SJSA1 (cell line): ENCODE measurements at regions not wholly inside any gene's neighbourhood (a gene's known extent, or its start where the extent isn't known, plus 50 kb on each side); places are given as distances from the start of the nearest gene placed in this dataset.
A peak's percentile ranks its signal among the peaks of the same experiment; 100 is the strongest.

ENCODE experiments used
- DNase-seq, 2 experiments: peaks; one replicate each; pipeline ENCODE4 v3.0.0-alpha.2; 2015 to 2020; ENCODE audit warnings: low spot score in 2 of 2, low read depth in 1 of 2
- H3K27ac ChIP-seq: fragments of 250-450 bp; sonication (Bioruptor Pico); 2 replicates; pipeline ENCODE4 v1.5.1; 2020; ENCODE audit warnings: mild to moderate bottlenecking, moderate library complexity
- H3K27me3 ChIP-seq: fragments of 250-450 bp; sonication (Bioruptor Pico); replicated peaks from 2 replicates; pipeline ENCODE4 v1.5.1; 2020; ENCODE audit warnings: mild to moderate bottlenecking, moderate library complexity
- H3K36me3 ChIP-seq: fragments of 250-450 bp; sonication (Bioruptor Pico); 2 replicates; pipeline ENCODE4 v1.5.1; 2020; ENCODE audit warnings: mild to moderate bottlenecking
- H3K4me1 ChIP-seq: fragments of 250-450 bp; sonication (Bioruptor Pico); replicated peaks from 2 replicates; pipeline ENCODE4 v1.6.1; 2021; ENCODE audit warnings: mild to moderate bottlenecking
- H3K4me3 ChIP-seq: fragments of 250-450 bp; sonication (Bioruptor Pico); 2 replicates; pipeline ENCODE4 v1.5.1; 2020; ENCODE audit warnings: mild to moderate bottlenecking
- H3K9me3 ChIP-seq: fragments of 250-450 bp; sonication (Bioruptor Pico); replicated peaks from 2 replicates; pipeline ENCODE4 v1.5.1; 2020; ENCODE audit warnings: mild to moderate bottlenecking

GRCh38 chr7:41489885-41490284 lies 213.0 kb downstream of the INHBA start:
- H3K27me3 ChIP-seq = no peaks in the 10 kb centered on the region
- DNase-seq = no peak
- peaks cover 9% of the 10 kb centered on the region for H3K4me1 ChIP-seq
- no peaks in the 10 kb centered on the region for H3K9me3 ChIP-seq
- no peak overlapping the region for H3K27ac ChIP-seq
- no peak overlapping the region for H3K4me3 ChIP-seq
- no peaks in the 10 kb centered on the region for H3K36me3 ChIP-seq

- DNase-seq = no peak
- Histone ChIP-seq H3K36me3 (no peaks in the 10 kb centered on the region), H3K4me3 (no peak overlapping the region), H3K27me3 (no peaks in the 10 kb centered on the region), H3K9me3 (no peaks in the 10 kb centered on the region), H3K4me1 (peaks cover 9% of the 10 kb centered on the region), H3K27ac (no peak overlapping the region)
Measured at GRCh38 chr7:41487229-41487940, 215.5 kb downstream of the INHBA start.

- no peaks in the 10 kb centered on the region for H3K9me3 ChIP-seq
- no peaks in the 10 kb centered on the region for H3K27me3 ChIP-seq
- H3K4me3 ChIP-seq = no peak overlapping the region
- no peaks in the 10 kb centered on the region for H3K36me3 ChIP-seq
- DNase-seq = no peak
- H3K4me1 ChIP-seq = no peaks in the 10 kb centered on the region
- no peak overlapping the region for H3K27ac ChIP-seq
Measured at GRCh38 chr7:41481353-41481752, 221.5 kb downstream of the INHBA start.

GRCh38 chr7:41478187-41478586 lies 224.7 kb downstream of the INHBA start:
- H3K4me3 ChIP-seq = no peak overlapping the region
- no peaks in the 10 kb centered on the region for H3K27me3 ChIP-seq
- no peaks in the 10 kb centered on the region for H3K36me3 ChIP-seq
- H3K27ac ChIP-seq = no peak overlapping the region
- no peaks in the 10 kb centered on the region for H3K4me1 ChIP-seq
- no peaks in the 10 kb centered on the region for H3K9me3 ChIP-seq
- no peak for DNase-seq

- H3K36me3 ChIP-seq = no peaks in the 10 kb centered on the region
- DNase-seq = no peak
- no peak overlapping the region for H3K27ac ChIP-seq
- no peaks in the 10 kb centered on the region for H3K27me3 ChIP-seq
- H3K9me3 ChIP-seq = no peaks in the 10 kb centered on the region
- no peak overlapping the region for H3K4me3 ChIP-seq
- H3K4me1 ChIP-seq = peaks cover 7% of the 10 kb centered on the region
Measured at GRCh38 chr7:41476460-41476803, 226.5 kb downstream of the INHBA start.

- DNase-seq = no peak
- H3K9me3 ChIP-seq = no peaks in the 10 kb centered on the region
- H3K36me3 ChIP-seq = no peaks in the 10 kb centered on the region
- no peaks in the 10 kb centered on the region for H3K27me3 ChIP-seq
- H3K4me1 ChIP-seq = peaks cover 7% of the 10 kb centered on the region
- H3K27ac ChIP-seq = no peak overlapping the region
- H3K4me3 ChIP-seq = no peak overlapping the region
Measured at GRCh38 chr7:41475801-41476459, 227.0 kb downstream of the INHBA start.

GRCh38 chr7:41472427-41473125 lies 230.3 kb downstream of the INHBA start:
- no peak overlapping the region for H3K4me3 ChIP-seq
- no peaks in the 10 kb centered on the region for H3K36me3 ChIP-seq
- no peak overlapping the region for H3K27ac ChIP-seq
- DNase-seq = peak in 1 of 2 experiments; percentile 16
- H3K9me3 ChIP-seq = no peaks in the 10 kb centered on the region
- H3K27me3 ChIP-seq = no peaks in the 10 kb centered on the region
- H3K4me1 ChIP-seq = peaks cover 7% of the 10 kb centered on the region

GRCh38 chr7:41470081-41470480 lies 232.8 kb downstream of the INHBA start:
- no peaks in the 10 kb centered on the region for H3K36me3 ChIP-seq
- no peaks in the 10 kb centered on the region for H3K27me3 ChIP-seq

GRCh38 chr7:41467596-41467995 lies 235.3 kb downstream of the INHBA start:
- Histone ChIP-seq H3K9me3 (no peaks in the 10 kb centered on the region; the same call in 1 of the 2 replicates), H3K4me3 (no peak overlapping the region), H3K4me1 (peaks cover 6% of the 10 kb centered on the region)

More at GRCh38 chr7:41470081-41470480, 232.8 kb downstream of the INHBA start:
- DNase-seq = no peak
- Histone ChIP-seq H3K4me3 (no peak overlapping the region), H3K27ac (no peak overlapping the region), H3K9me3 (no peaks in the 10 kb centered on the region; the same call in 1 of the 2 replicates), H3K4me1 (peaks cover 7% of the 10 kb centered on the region)

GRCh38 chr7:41466760-41467384 lies 236.0 kb downstream of the INHBA start:
- no peak for DNase-seq
- Histone ChIP-seq H3K4me3 (no peak overlapping the region), H3K27me3 (no peaks in the 10 kb centered on the region), H3K4me1 (no peaks in the 10 kb centered on the region; the same call in 1 of the 2 replicates), H3K36me3 (no peaks in the 10 kb centered on the region), H3K27ac (no peak overlapping the region), H3K9me3 (no peaks in the 10 kb centered on the region; the same call in 1 of the 2 replicates)

More at GRCh38 chr7:41467596-41467995, 235.3 kb downstream of the INHBA start:
- H3K27me3 ChIP-seq = no peaks in the 10 kb centered on the region
- no peak for DNase-seq
- H3K36me3 ChIP-seq = no peaks in the 10 kb centered on the region
- no peak overlapping the region for H3K27ac ChIP-seq

- Histone ChIP-seq H3K4me3 (no peak overlapping the region), H3K36me3 (no peaks in the 10 kb centered on the region), H3K27ac (no peak overlapping the region), H3K9me3 (no peaks in the 10 kb centered on the region; the same call in 1 of the 2 replicates), H3K4me1 (no peaks in the 10 kb centered on the region; the same call in 1 of the 2 replicates), H3K27me3 (no peaks in the 10 kb centered on the region)
- DNase-seq = no peak
Measured at GRCh38 chr7:41465571-41465970, 237.3 kb downstream of the INHBA start.

- DNase-seq = no peak
- no peak overlapping the region for H3K27ac ChIP-seq
- H3K27me3 ChIP-seq = no peaks in the 10 kb centered on the region
- H3K4me1 ChIP-seq = no peaks in the 10 kb centered on the region; the same call in 1 of the 2 replicates
- H3K9me3 ChIP-seq = no peaks in the 10 kb centered on the region; the same call in 1 of the 2 replicates
- no peaks in the 10 kb centered on the region for H3K36me3 ChIP-seq
- no peak overlapping the region for H3K4me3 ChIP-seq
Measured at GRCh38 chr7:41463770-41464470, 239.0 kb downstream of the INHBA start.

- Histone ChIP-seq H3K27me3 (no peaks in the 10 kb centered on the region), H3K36me3 (no peaks in the 10 kb centered on the region), H3K9me3 (no peaks in the 10 kb centered on the region), H3K27ac (no peak overlapping the region), H3K4me1 (no peaks in the 10 kb centered on the region), H3K4me3 (no peak overlapping the region)
- no peak for DNase-seq
Measured at GRCh38 chr7:41459623-41460261, 243.1 kb downstream of the INHBA start.
